Gastrocnemius medialis (tissue), 4 donors: ENCODE measurements at regions not wholly inside any gene's neighbourhood (a gene's known extent, or its start where the extent isn't known, plus 50 kb on each side); places are given as distances from the start of the nearest gene placed in this dataset.

Experiments
- CTCF ChIP-seq, 5 experiments: fragments of 450-650 bp in 3 of 5; fragments of 200-600 bp in 2 of 5; sonication (generic) in 2 of 5; IDR thresholded peaks in 4 of 5; conservative IDR thresholded peaks in 1 of 5; 1 replicate in 4 of 5; 2 replicates in 1 of 5; pipeline ENCODE4 v1.5.1; 2016 to 2019; ENCODE audit warnings: antibody characterized with exemption in 5 of 5, mild to moderate bottlenecking in 3 of 5, moderate library complexity in 3 of 5
- POLR2A ChIP-seq, 2 donors: fragments of 450-650 bp; IDR thresholded peaks; one replicate each; pipeline ENCODE4 v1.6.1; 2017; ENCODE audit warnings: antibody characterized with exemption in 2 of 2, mild to moderate bottlenecking in 2 of 2, moderate library complexity in 2 of 2

GRCh38 chr1:219076326-219076937, 97.2 kb upstream of the LYPLAL1 start:
- TF ChIP-seq CTCF (IDR thresholded peaks at IDR 0.05 in 4 of 5, conservative IDR thresholded peaks at IDR 0.05 in 1 of 5) (no peak), POLR2A (IDR thresholded peaks at IDR 0.05) (no peak)
